ENCODE measurements at regions not wholly inside any gene's neighbourhood (a gene's known extent, or its start where the extent isn't known, plus 50 kb on each side); places are given as distances from the start of the nearest gene placed in this dataset.

- no peaks in the 10 kb centered on the region for H3K79me2 ChIP-seq (ENCODE audit: insufficient read depth, low read length)
- no peaks in the 10 kb centered on the region for H3K4me1 Mint-ChIP-seq
- H3K4me3 Mint-ChIP-seq: no peak overlapping the region
Observed at GRCh38 chrX:11968991-11969390, 169.3 kb upstream of the FRMPD4 start.

GRCh38 chrX:11970578-11971359 lies 167.5 kb upstream of the FRMPD4 start:
- no CpG with 5 or more reads among the region's 6 CpGs for WGBS (ENCODE audit: insufficient coverage)
- no peak for TF ChIP-seq CTCF (IDR thresholded peaks at IDR 0.05)
- H3K4me3 ChIP-seq (replicated peaks in 1 of 3; ENCODE audit: low read depth in 2 of 3, low read length in 3 of 3): no peak overlapping the region

More at GRCh38 chrX:11968991-11969390, 169.3 kb upstream of the FRMPD4 start:
- Histone ChIP-seq H3K4me1 (ENCODE audit: control insufficient read depth in 1 of 2, insufficient read depth in 2 of 2, low read length in 2 of 2) (no peaks in the 10 kb centered on the region), H4K20me1 (ENCODE audit: insufficient read depth, low read length) (no peaks in the 10 kb centered on the region), H3K9me3 (replicated peaks in 1 of 2; ENCODE audit: control insufficient read depth in 1 of 2, insufficient read depth in 1 of 2, low read length in 2 of 2) (no peaks in the 10 kb centered on the region), H3K9ac (ENCODE audit: insufficient read depth, low read length, poor library complexity, severe bottlenecking) (no peak overlapping the region), H3K4me2 (replicated peaks; ENCODE audit: extremely low read depth, low read length, poor library complexity, severe bottlenecking) (no peak overlapping the region), H2AFZ (ENCODE audit: insufficient read depth, low read depth, low read length, poor library complexity, severe bottlenecking) (no peak overlapping the region), H3K27ac (ENCODE audit: low read depth in 1 of 2, low read length in 2 of 2) (no peak overlapping the region), H3K36me3 (replicated peaks in 1 of 2; ENCODE audit: control insufficient read depth in 1 of 2, insufficient read depth in 2 of 2, low read length in 2 of 2) (no peaks in the 10 kb centered on the region), H3K4me3 (replicated peaks in 1 of 3; ENCODE audit: low read depth in 2 of 3, low read length in 3 of 3) (no peak overlapping the region), H3K27me3 (ENCODE audit: control insufficient read depth in 2 of 2, insufficient read depth in 2 of 2, low read length in 2 of 2) (no peaks in the 10 kb centered on the region)
- 67% methylated on average over 1 of the region's 4 CpGs for WGBS (ENCODE audit: insufficient coverage)
- no peaks in the 10 kb centered on the region for H3K36me3 Mint-ChIP-seq
- H3K27ac Mint-ChIP-seq: no peak overlapping the region
- no peaks in the 10 kb centered on the region for H3K27me3 Mint-ChIP-seq (ENCODE audit: low read depth in 3 of 3)
- intact Hi-C loops (cut with micrococcal nuclease): no loop called here
- H3K9me3 Mint-ChIP-seq: peaks cover 0 to 2% (median 0%) of the 10 kb centered on the region in 7 donors
- DNase-seq: no peak
- TF ChIP-seq CTCF (IDR thresholded peaks at IDR 0.05): no peak

More at GRCh38 chrX:11970578-11971359, 167.5 kb upstream of the FRMPD4 start:
- no peak overlapping the region for H2AFZ ChIP-seq (ENCODE audit: insufficient read depth, low read depth, low read length, poor library complexity, severe bottlenecking)
- intact Hi-C loops (cut with micrococcal nuclease): no loop called here
- H3K27me3 ChIP-seq (ENCODE audit: control insufficient read depth in 2 of 2, insufficient read depth in 2 of 2, low read length in 2 of 2): peaks cover 0 to 2% of the 10 kb centered on the region in 2 donors
- no peak overlapping the region for H3K9ac ChIP-seq (ENCODE audit: insufficient read depth, low read length, poor library complexity, severe bottlenecking)
- peaks cover 0 to 2% (median 0%) of the 10 kb centered on the region in 3 donors for H3K27me3 Mint-ChIP-seq (ENCODE audit: low read depth in 3 of 3)
- H3K27ac Mint-ChIP-seq: no peak overlapping the region
- H3K9me3 Mint-ChIP-seq: peaks cover 0 to 2% (median 0%) of the 10 kb centered on the region in 7 donors
- H3K4me1 ChIP-seq (ENCODE audit: control insufficient read depth in 1 of 2, insufficient read depth in 2 of 2, low read length in 2 of 2): no peaks in the 10 kb centered on the region
- H3K36me3 Mint-ChIP-seq: no peaks in the 10 kb centered on the region
- H3K4me1 Mint-ChIP-seq: no peaks in the 10 kb centered on the region
- H4K20me1 ChIP-seq (ENCODE audit: insufficient read depth, low read length): no peaks in the 10 kb centered on the region
- DNase-seq: no peak
- H3K4me2 ChIP-seq (replicated peaks; ENCODE audit: extremely low read depth, low read length, poor library complexity, severe bottlenecking): no peak overlapping the region
- H3K79me2 ChIP-seq (ENCODE audit: insufficient read depth, low read length): no peaks in the 10 kb centered on the region
- no peak overlapping the region for H3K4me3 Mint-ChIP-seq
- no peaks in the 10 kb centered on the region for H3K9me3 ChIP-seq (replicated peaks in 1 of 2; ENCODE audit: control insufficient read depth in 1 of 2, insufficient read depth in 1 of 2, low read length in 2 of 2)
- H3K36me3 ChIP-seq (replicated peaks in 1 of 2; ENCODE audit: control insufficient read depth in 1 of 2, insufficient read depth in 2 of 2, low read length in 2 of 2): no peaks in the 10 kb centered on the region
- H3K27ac ChIP-seq (ENCODE audit: low read depth in 1 of 2, low read length in 2 of 2): no peak overlapping the region
